DND-41 (cell line): ENCODE measurements at regions not wholly inside any gene's neighbourhood (a gene's known extent, or its start where the extent isn't known, plus 50 kb on each side); places are given as distances from the start of the nearest gene placed in this dataset.

ENCODE experiments used
- ATAC-seq: fragments of 200-7000 bp; cut with Tn5 transposase; 3 replicates; pipeline ENCODE4 v1.9.1; 2021; ENCODE audit warnings: low read depth; ENCODE audit not compliant: insufficient read depth
- DNase-seq: peaks from one replicate; pipeline ENCODE4 v3.0.0-alpha.2; 2020
- H2AFZ ChIP-seq: 2 replicates; pipeline ENCODE4 v1.6.0; 2012; ENCODE audit warnings: low read depth, low read length
- H3K27ac ChIP-seq: 2 replicates; pipeline ENCODE4 v1.5.1; 2012; ENCODE audit warnings: low read length, inconsistent platforms
- H3K27me3 ChIP-seq: fragments of 200-600 bp; sonication (generic); 2 replicates; pipeline ENCODE4 v1.6.0; 2012; ENCODE audit warnings: low read length, mild to moderate bottlenecking, inconsistent platforms; ENCODE audit not compliant: insufficient read depth, poor library complexity
- H3K36me3 ChIP-seq: 2 replicates; pipeline ENCODE4 v1.5.1; 2012; ENCODE audit warnings: low read length, inconsistent platforms; ENCODE audit not compliant: insufficient read depth
- H3K4me1 ChIP-seq: 2 replicates; pipeline ENCODE4 v1.5.1; 2012; ENCODE audit warnings: mild to moderate bottlenecking, low read length; ENCODE audit not compliant: insufficient read depth
- H3K4me2 ChIP-seq: 2 replicates; pipeline ENCODE4 v1.6.0; 2012; ENCODE audit warnings: mild to moderate bottlenecking, moderate library complexity, low read length, inconsistent platforms; ENCODE audit not compliant: insufficient read depth
- H3K4me3 ChIP-seq, 2 experiments: fragments of 200-600 bp in 1 of 2; shearing (Covaris generic) in 1 of 2; 2 replicates each; pipeline ENCODE4 v1.5.1; 2012 to 2016; ENCODE audit warnings: inconsistent platforms in 2 of 2, low read length in 2 of 2, mild to moderate bottlenecking in 2 of 2, low read depth in 1 of 2, moderate library complexity in 1 of 2
- H3K79me2 ChIP-seq: 2 replicates; pipeline ENCODE4 v1.6.0; 2012; ENCODE audit warnings: low read length, inconsistent platforms; ENCODE audit not compliant: insufficient read depth
- H3K9ac ChIP-seq: 2 replicates; pipeline ENCODE4 v1.6.0; 2012; ENCODE audit warnings: low read depth, mild to moderate bottlenecking, inconsistent platforms, low read length, moderate library complexity
- H3K9me3 ChIP-seq: 2 replicates; pipeline ENCODE4 v1.5.1; 2012; ENCODE audit warnings: low read length, moderate library complexity, mild to moderate bottlenecking, inconsistent platforms; ENCODE audit not compliant: insufficient read depth, severe bottlenecking
- H4K20me1 ChIP-seq: 2 replicates; pipeline ENCODE4 v1.6.0; 2012; ENCODE audit warnings: low read length; ENCODE audit not compliant: insufficient read depth
- CTCF ChIP-seq: IDR thresholded peaks from 2 replicates; pipeline ENCODE4 v1.5.1; 2012; ENCODE audit warnings: borderline replicate concordance, low read length, moderate library complexity, mild to moderate bottlenecking; ENCODE audit not compliant: poor library complexity, severe bottlenecking; ENCODE audit errors: extremely low read depth
- EZH2 ChIP-seq: IDR thresholded peaks from 3 replicates; pipeline ENCODE4 v1.6.1; 2012; ENCODE audit warnings: borderline replicate concordance, low read depth, mild to moderate bottlenecking, moderate library complexity, low read length, inconsistent platforms; ENCODE audit not compliant: severe bottlenecking

GRCh38 chr15:62546628-62547027 is 381.5 kb upstream of the C2CD4B start:
- no peaks in the 10 kb centered on the region for H3K27me3 ChIP-seq
- TF ChIP-seq EZH2: no peak
- TF ChIP-seq CTCF: no peak
- H3K27ac ChIP-seq: no peak overlapping the region
- no peak overlapping the region for H3K4me3 ChIP-seq
- H3K9ac ChIP-seq: no peak overlapping the region
- no peaks in the 10 kb centered on the region for H3K79me2 ChIP-seq
- no peaks in the 10 kb centered on the region for H3K36me3 ChIP-seq
- no peaks in the 10 kb centered on the region for H3K4me1 ChIP-seq
- no peaks in the 10 kb centered on the region for H3K9me3 ChIP-seq
- DNase-seq (no peak), ATAC-seq (no peak)
- no peaks in the 10 kb centered on the region for H4K20me1 ChIP-seq
- no peak overlapping the region for H2AFZ ChIP-seq
- no peak overlapping the region for H3K4me2 ChIP-seq

- no peak overlapping the region for H2AFZ ChIP-seq
- DNase-seq: no peak
- TF ChIP-seq CTCF (no peak), EZH2 (no peak)
- no peak overlapping the region for H3K4me3 ChIP-seq
- H3K27ac ChIP-seq: no peak overlapping the region
- no peak overlapping the region for H3K9ac ChIP-seq
- no peaks in the 10 kb centered on the region for H3K36me3 ChIP-seq
- no peaks in the 10 kb centered on the region for H3K27me3 ChIP-seq
- no peaks in the 10 kb centered on the region for H3K79me2 ChIP-seq
- ATAC-seq: no peak
- H4K20me1 ChIP-seq: no peaks in the 10 kb centered on the region
- no peak overlapping the region for H3K4me2 ChIP-seq
- no peaks in the 10 kb centered on the region for H3K4me1 ChIP-seq
- H3K9me3 ChIP-seq: no peaks in the 10 kb centered on the region
Observed at GRCh38 chr15:62547584-62547983, 382.5 kb upstream of the C2CD4B start.

GRCh38 chr15:62549345-62549970 is 384.4 kb upstream of the C2CD4B start:
- no peaks in the 10 kb centered on the region for H3K79me2 ChIP-seq
- no peaks in the 10 kb centered on the region for H4K20me1 ChIP-seq
- H3K36me3 ChIP-seq: no peaks in the 10 kb centered on the region
- no peak overlapping the region for H3K9ac ChIP-seq
- DNase-seq: peak; percentile 27
- ATAC-seq: peak; percentile 54; the same call in 1 of the 3 replicates
- H3K4me1 ChIP-seq: no peaks in the 10 kb centered on the region
- H3K9me3 ChIP-seq: no peaks in the 10 kb centered on the region
- H3K27ac ChIP-seq: no peak overlapping the region
- no peaks in the 10 kb centered on the region for H3K27me3 ChIP-seq
- TF ChIP-seq EZH2 (no peak), CTCF (peak; percentile 66)
- no peak overlapping the region for H3K4me2 ChIP-seq
- no peak overlapping the region for H2AFZ ChIP-seq
- H3K4me3 ChIP-seq: no peak overlapping the region

- ATAC-seq (no peak), DNase-seq (no peak)
- Histone ChIP-seq H3K4me1 (no peaks in the 10 kb centered on the region), H2AFZ (no peak overlapping the region), H3K9ac (no peak overlapping the region), H3K27me3 (no peaks in the 10 kb centered on the region), H3K79me2 (no peaks in the 10 kb centered on the region), H3K9me3 (no peaks in the 10 kb centered on the region), H4K20me1 (no peaks in the 10 kb centered on the region), H3K27ac (no peak overlapping the region), H3K4me2 (no peak overlapping the region), H3K36me3 (no peaks in the 10 kb centered on the region), H3K4me3 (no peak overlapping the region)
- TF ChIP-seq CTCF (no peak), EZH2 (no peak)
Observed at GRCh38 chr15:62550106-62550505, 385.0 kb upstream of the C2CD4B start.
